HCT116 (cell line): ENCODE measurements at regions not wholly inside any gene's neighbourhood (a gene's known extent, or its start where the extent isn't known, plus 50 kb on each side); places are given as distances from the start of the nearest gene placed in this dataset.

ENCODE experiments used
- ATAC-seq: fragments of 200-7000 bp; cut with Tn5 transposase; 2 replicates; pipeline ENCODE4 v1.9.1; 2020; ENCODE audit warnings: mild to moderate bottlenecking, moderate library complexity
- BruUV-seq: library from RNA; stranded (reverse); fragments of 400-500 nt; replicated peaks from 2 replicates; lab custom pipeline; 2021; lab: Mats Ljungman, UMichigan
- CTCF ChIA-PET: fragments of 300-600 bp; sonication (Branson Sonifier 250); formaldehyde crosslinking; loops from one replicate; lab custom pipeline; 2021; ENCODE audit warnings: antibody characterized with exemption; lab: Charles Lee
- POLR2A ChIA-PET: fragments of 300-600, 350-600 bp; sonication (Branson Sonifier 250); formaldehyde crosslinking; loops from one replicate; lab custom pipeline; 2021; ENCODE audit warnings: antibody characterized with exemption; lab: Charles Lee
- RAD21 ChIA-PET, 2 experiments: fragments of 300-600 bp; sonication (Branson Sonifier 250); formaldehyde crosslinking; loops; one replicate each; lab custom pipeline; 2023; ENCODE audit warnings: low total read pairs in 2 of 2; ENCODE audit not compliant: uncharacterized antibody in 2 of 2, unreplicated experiment in 2 of 2, low non-redundant PET in 1 of 2; lab: Charles Lee
- DNase-seq: peaks from one replicate; pipeline ENCODE4 v3.0.0-alpha.2; 2010; ENCODE audit warnings: low read depth, low spot score
- H2AFZ ChIP-seq: fragments of 200-600 bp; shearing (Covaris generic), sonication (generic); 2 replicates; pipeline ENCODE4 v1.6.1; 2017; ENCODE audit warnings: low read depth, mixed run types, mixed read lengths, antibody characterized with exemption, low read length; ENCODE audit not compliant: poor library complexity, severe bottlenecking
- H3K27ac ChIP-seq: 2 replicates; pipeline ENCODE4 v1.5.1; 2012; ENCODE audit warnings: low read depth, low read length
- H3K27me3 ChIP-seq: fragments of 200-600 bp; sonication (generic); 2 replicates; pipeline ENCODE4 v1.6.1; 2016; ENCODE audit warnings: mixed run types, low read length, mixed read lengths; ENCODE audit not compliant: insufficient read depth
- H3K36me3 ChIP-seq, 2 experiments: fragments of 200-500 bp in 1 of 2; fragments of 200-600 bp in 1 of 2; sonication (Bioruptor generic) in 1 of 2; sonication (generic) in 1 of 2; 2 replicates each; pipeline versions ENCODE4 v1.5.1 to v1.6.1; 2014 to 2016; ENCODE audit warnings: low read length in 2 of 2, inconsistent platforms in 1 of 2, mixed read lengths in 1 of 2, mixed run types in 1 of 2; ENCODE audit not compliant: insufficient read depth in 2 of 2, control insufficient read depth in 1 of 2
- H3K4me1 ChIP-seq, 2 experiments: fragments of 200-600 bp in 1 of 2; sonication (generic) in 1 of 2; 2 replicates each; pipeline versions ENCODE4 v1.5.1 to v1.6.1; 2012 to 2017; ENCODE audit warnings: low read length in 2 of 2, inconsistent platforms in 1 of 2, mild to moderate bottlenecking in 1 of 2, mixed read lengths in 1 of 2, mixed run types in 1 of 2, moderate library complexity in 1 of 2; ENCODE audit not compliant: insufficient read depth in 2 of 2, control insufficient read depth in 1 of 2
- H3K4me2 ChIP-seq: fragments of 200-600 bp; sonication (generic); 2 replicates; pipeline ENCODE4 v1.6.1; 2017; ENCODE audit warnings: mixed run types, low read length, mixed read lengths
- H3K4me3 ChIP-seq, 2 experiments: fragments of 200-600 bp in 1 of 2; sonication (generic) in 1 of 2; replicated peaks in 1 of 2; 2 replicates each; pipeline ENCODE4 v1.5.1; 2011 to 2016; ENCODE audit warnings: low read length in 2 of 2, control low read depth in 1 of 2, low read depth in 1 of 2, mild to moderate bottlenecking in 1 of 2, mixed read lengths in 1 of 2, mixed run types in 1 of 2
- H3K79me2 ChIP-seq: fragments of 200-600 bp; sonication (generic); 2 replicates; pipeline ENCODE4 v1.6.1; 2017; ENCODE audit warnings: mild to moderate bottlenecking, mixed run types, low read length, moderate library complexity, mixed read lengths; ENCODE audit not compliant: insufficient read depth
- H3K9ac ChIP-seq: fragments of 200-600 bp; sonication (generic); 2 replicates; pipeline ENCODE4 v1.6.1; 2016; ENCODE audit warnings: low read length, mixed read lengths
- H3K9me2 ChIP-seq: fragments of 200-600 bp; sonication (generic), shearing (Covaris generic); 2 replicates; pipeline ENCODE4 v1.6.1; 2017; ENCODE audit warnings: mixed run types, mild to moderate bottlenecking, moderate library complexity; ENCODE audit not compliant: insufficient read depth
- H3K9me3 ChIP-seq, 2 experiments: fragments of 200-500 bp in 1 of 2; fragments of 200-600 bp in 1 of 2; sonication (Bioruptor generic) in 1 of 2; sonication (generic) in 1 of 2; 2 replicates each; pipeline ENCODE4 v1.6.1; 2014 to 2017; ENCODE audit warnings: low read length in 2 of 2, mixed read lengths in 2 of 2, inconsistent platforms in 1 of 2, low read depth in 1 of 2, mild to moderate bottlenecking in 1 of 2, mixed run types in 1 of 2, moderate library complexity in 1 of 2; ENCODE audit not compliant: control insufficient read depth in 1 of 2, insufficient read depth in 1 of 2
- H4K20me1 ChIP-seq: fragments of 200-600 bp; sonication (generic), shearing (Covaris generic); 2 replicates; pipeline ENCODE4 v1.6.1; 2017; ENCODE audit warnings: mixed run types, mild to moderate bottlenecking, moderate library complexity; ENCODE audit not compliant: insufficient read depth
- CBX3 ChIP-seq: IDR thresholded peaks from 2 replicates; pipeline ENCODE4 v1.6.1; 2012; ENCODE audit warnings: low read depth
- CEBPB ChIP-seq: IDR thresholded peaks from 2 replicates; pipeline ENCODE4 v1.6.1; 2012; ENCODE audit warnings: low read depth
- EGR1 ChIP-seq: IDR thresholded peaks from 2 replicates; pipeline ENCODE4 v1.6.1; 2012; ENCODE audit warnings: low read depth
- ELF1 ChIP-seq: IDR thresholded peaks from 2 replicates; pipeline ENCODE4 v1.6.1; 2012; ENCODE audit warnings: low read depth, borderline replicate concordance
- EZH2 ChIP-seq: fragments of 200-600 bp; sonication (generic); IDR thresholded peaks from 2 replicates; pipeline ENCODE4 v1.6.1; 2017; ENCODE audit warnings: antibody characterized with exemption, mixed run types
- FOSL1 ChIP-seq: IDR thresholded peaks from 2 replicates; pipeline ENCODE4 v1.6.1; 2012; ENCODE audit warnings: low read depth
- JUND ChIP-seq: IDR thresholded peaks from 2 replicates; pipeline ENCODE4 v1.6.1; 2012
- POLR2A ChIP-seq: IDR thresholded peaks from 2 replicates; pipeline ENCODE4 v1.7.0; 2011; ENCODE audit warnings: borderline replicate concordance; ENCODE audit not compliant: insufficient read depth, insufficient read length; ENCODE audit errors: extremely low read depth
- RAD21 ChIP-seq: IDR thresholded peaks from 2 replicates; pipeline ENCODE4 v1.6.1; 2012; ENCODE audit warnings: low read depth, mild to moderate bottlenecking
- SIN3A ChIP-seq: IDR thresholded peaks from 2 replicates; pipeline ENCODE4 v1.6.1; 2012; ENCODE audit warnings: low read depth
- SP1 ChIP-seq: IDR thresholded peaks from 2 replicates; pipeline ENCODE4 v1.6.1; 2012; ENCODE audit warnings: low read depth
- ZNF274 ChIP-seq: fragments of 200-500 bp; sonication (Bioruptor generic); IDR thresholded peaks from 2 replicates; pipeline ENCODE4 v1.6.1; 2014; ENCODE audit warnings: mild to moderate bottlenecking, low read depth, low read length, inconsistent platforms
- intact Hi-C: fragments of 100-400 bp; cut with micrococcal nuclease; formaldehyde crosslinking; loops from 2 replicates; pipeline ENCODE4 v1.10.0; 2022
- TF ChIP-seq, protein P1 (sequence below): IDR thresholded peaks from 2 replicates; pipeline ENCODE4 v1.6.1; 2012
- TF ChIP-seq, protein P2 (sequence below): IDR thresholded peaks from 2 replicates; pipeline ENCODE4 v1.6.1; 2012

GRCh38 chrX:45497290-45497689 lies 296.6 kb upstream of the DIPK2B start:
- no peak for ATAC-seq
- Histone ChIP-seq H3K27me3 (no peaks in the 10 kb centered on the region), H4K20me1 (no peaks in the 10 kb centered on the region), H3K4me2 (no peak overlapping the region), H3K4me1 (no peaks in the 10 kb centered on the region), H3K27ac (no peak overlapping the region), H3K9me3 (no peaks in the 10 kb centered on the region; a peak in 1 of 4 replicates), H3K9ac (no peak overlapping the region), H3K4me3 (no peak overlapping the region), H3K9me2 (no peaks in the 10 kb centered on the region), H3K79me2 (no peaks in the 10 kb centered on the region), H3K36me3 (peaks cover 0 to 11% of the 10 kb centered on the region in 2 experiments; a peak in 2 of 4 replicates), H2AFZ (no peak overlapping the region)
- intact Hi-C loops: no loop called here
- TF ChIP-seq ZNF274: no peak
- TF ChIP-seq SIN3A: no peak
- TF ChIP-seq, protein P1, sequence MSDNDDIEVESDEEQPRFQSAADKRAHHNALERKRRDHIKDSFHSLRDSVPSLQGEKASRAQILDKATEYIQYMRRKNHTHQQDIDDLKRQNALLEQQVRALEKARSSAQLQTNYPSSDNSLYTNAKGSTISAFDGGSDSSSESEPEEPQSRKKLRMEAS: no peak
- TF ChIP-seq JUND: no peak
- TF ChIP-seq FOSL1: no peak
- TF ChIP-seq RAD21: no peak
- ChIA-PET CTCF (no interaction called here), POLR2A (no interaction called here), RAD21 (no interaction called here)
- BruUV-seq: no TSS peak
- DNase-seq: no peak

DNA sequence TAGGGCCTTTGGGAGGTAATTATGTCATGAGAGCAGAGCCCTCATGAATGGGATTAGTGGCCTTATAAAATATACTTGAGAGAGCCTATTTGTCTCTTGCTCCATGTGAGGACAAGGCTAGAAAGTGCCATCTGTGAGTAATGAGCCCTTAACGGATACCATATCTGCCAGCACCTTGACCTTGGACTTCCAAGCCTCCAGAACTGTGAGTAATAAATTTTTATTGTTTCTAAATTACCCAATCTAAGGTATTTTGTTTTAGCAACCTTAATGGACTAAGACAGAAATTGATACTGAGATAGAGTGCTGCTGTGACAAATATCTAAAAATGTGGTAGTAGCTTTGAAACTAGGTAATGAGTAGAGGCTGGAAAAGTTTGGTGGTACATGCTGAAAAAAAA lies 285.0 kb upstream of the DIPK2B start:
- ATAC-seq: no peak
- intact Hi-C loops: no loop called here
- H3K4me1 ChIP-seq: peaks cover under 1 to 9% of the 10 kb centered on the region in 2 experiments
- H3K4me3 ChIP-seq: no peak overlapping the region
- H3K9ac ChIP-seq: no peak overlapping the region
- RAD21 ChIA-PET: no interaction called here
- no peak for TF ChIP-seq SP1
- no peak for TF ChIP-seq JUND
- no peak for TF ChIP-seq EZH2
- TF ChIP-seq, protein P2, sequence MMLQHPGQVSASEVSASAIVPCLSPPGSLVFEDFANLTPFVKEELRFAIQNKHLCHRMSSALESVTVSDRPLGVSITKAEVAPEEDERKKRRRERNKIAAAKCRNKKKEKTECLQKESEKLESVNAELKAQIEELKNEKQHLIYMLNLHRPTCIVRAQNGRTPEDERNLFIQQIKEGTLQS: no peak
- TF ChIP-seq CEBPB: no peak
- TF ChIP-seq, protein P1: no peak
- TF ChIP-seq ELF1: no peak
- TF ChIP-seq EGR1: no peak
- no peak for TF ChIP-seq CBX3
- no peak for TF ChIP-seq POLR2A
- TF ChIP-seq, all 23 proteins: peak for 0
- CTCF ChIA-PET: no interaction called here
- Histone ChIP-seq H3K4me2 (no peak overlapping the region), H3K9me2 (no peaks in the 10 kb centered on the region), H3K27ac (no peak overlapping the region), H4K20me1 (no peaks in the 10 kb centered on the region), H3K36me3 (peaks cover 0 to 17% of the 10 kb centered on the region in 2 experiments; a peak in 2 of 4 replicates), H3K27me3 (no peaks in the 10 kb centered on the region), H3K9me3 (peaks cover 0 to 3% of the 10 kb centered on the region in 2 experiments; a peak in 1 of 4 replicates), H2AFZ (no peak overlapping the region), H3K79me2 (no peaks in the 10 kb centered on the region)
- no TSS peak for BruUV-seq
- POLR2A ChIA-PET: no interaction called here
- no peak for DNase-seq
